Retina (tissue), 1 donor: ENCODE measurements at regions not wholly inside any gene's neighbourhood (a gene's known extent, or its start where the extent isn't known, plus 50 kb on each side); places are given as distances from the start of the nearest gene placed in this dataset.
A peak's percentile ranks its signal among the peaks of the same experiment; 100 is the strongest.

ENCODE experiments used
- DNase-seq: peaks from one replicate; pipeline ENCODE4 v3.0.0-alpha.2; 2016

GRCh38 chr12:97989366-97989940 lies 525.9 kb upstream of the TMPO start:
- no peak for DNase-seq

- DNase-seq, result no peak
These were observed 520.5 kb upstream of the TMPO start for GRCh38 chr12:97994746-97995484.

- no peak for DNase-seq
These were observed 519.8 kb upstream of the TMPO start for GRCh38 chr12:97995559-97995958.

- DNase-seq, result no peak
These were observed 514.0 kb upstream of the TMPO start for GRCh38 chr12:98001430-98001829.

- peak; percentile 72 for DNase-seq
These were observed 512.4 kb upstream of the TMPO start for GRCh38 chr12:98002887-98003493.

- DNase-seq, result no peak
These were observed 507.4 kb upstream of the TMPO start for GRCh38 chr12:98007963-98008362.

- no peak for DNase-seq
These were observed 501.8 kb upstream of the TMPO start for GRCh38 chr12:98013560-98013959.

- DNase-seq, result no peak
These were observed 496.6 kb upstream of the TMPO start for GRCh38 chr12:98018836-98019235.

- DNase-seq, result no peak
These were observed 495.0 kb upstream of the TMPO start for GRCh38 chr12:98020376-98020775.

- DNase-seq, result no peak
These were observed 492.4 kb upstream of the TMPO start for GRCh38 chr12:98022961-98023360.

- DNase-seq, result no peak
These were observed 477.8 kb upstream of the TMPO start for GRCh38 chr12:98037401-98038140.

GRCh38 chr12:98042668-98043067 lies 472.7 kb upstream of the TMPO start:
- DNase-seq, result no peak

- no peak for DNase-seq
These were observed 470.0 kb upstream of the TMPO start for GRCh38 chr12:98045395-98045794.

- DNase-seq, result no peak
These were observed 467.1 kb upstream of the TMPO start for GRCh38 chr12:98048326-98048725.

- no peak for DNase-seq
These were observed 462.2 kb upstream of the TMPO start for GRCh38 chr12:98053202-98053601.

GRCh38 chr12:98057701-98058100 lies 457.7 kb upstream of the TMPO start:
- no peak for DNase-seq

- no peak for DNase-seq
These were observed 457.2 kb upstream of the TMPO start for GRCh38 chr12:98058213-98058612.

GRCh38 chr12:98058838-98059237 lies 456.6 kb upstream of the TMPO start:
- peak; percentile 69 for DNase-seq

- no peak for DNase-seq
These were observed 455.6 kb upstream of the TMPO start for GRCh38 chr12:98059659-98060343.

GRCh38 chr12:98060411-98060810 lies 455.0 kb upstream of the TMPO start:
- no peak for DNase-seq

GRCh38 chr12:98062464-98063245 lies 452.7 kb upstream of the TMPO start:
- no peak for DNase-seq

GRCh38 chr12:98064501-98064900 lies 450.9 kb upstream of the TMPO start:
- no peak for DNase-seq
